GM23338 (cell line): ENCODE measurements at regions not wholly inside any gene's neighbourhood (a gene's known extent, or its start where the extent isn't known, plus 50 kb on each side); places are given as distances from the start of the nearest gene placed in this dataset.

Source experiments
- ATAC-seq: fragments of 200-7000 bp; cut with Tn5 transposase; 3 replicates; pipeline ENCODE4 v1.9.1; 2020
- DNase-seq: peaks from one replicate; pipeline ENCODE4 v3.0.0-alpha.2; 2015; ENCODE audit warnings: low spot score
- H2AFZ ChIP-seq: fragments of 200-600 bp; sonication (generic); 2 replicates; pipeline ENCODE4 v1.8.0; 2016; ENCODE audit warnings: antibody characterized with exemption, mild to moderate bottlenecking, moderate library complexity
- H3F3A ChIP-seq: fragments of 200-600 bp; sonication (generic); replicated peaks from 2 replicates; pipeline ENCODE4 v1.8.0; 2017; ENCODE audit warnings: antibody characterized with exemption, mixed run types, low read depth
- H3K27ac ChIP-seq: fragments of 200-600 bp; sonication (generic); 2 replicates; pipeline ENCODE4 v1.6.1; 2016; ENCODE audit warnings: low read depth
- H3K27me3 ChIP-seq: fragments of 200-600 bp; sonication (generic); 2 replicates; pipeline ENCODE4 v1.8.0; 2016; ENCODE audit warnings: mild to moderate bottlenecking, mixed run types, moderate library complexity; ENCODE audit not compliant: insufficient read depth
- H3K36me3 ChIP-seq: fragments of 200-600 bp; sonication (generic); 2 replicates; pipeline ENCODE4 v1.8.0; 2016; ENCODE audit warnings: mild to moderate bottlenecking; ENCODE audit not compliant: insufficient read depth
- H3K4me1 ChIP-seq: fragments of 200-600 bp; sonication (generic); 2 replicates; pipeline ENCODE4 v1.8.0; 2016; ENCODE audit warnings: mild to moderate bottlenecking, moderate library complexity; ENCODE audit not compliant: insufficient read depth
- H3K4me2 ChIP-seq: fragments of 200-600 bp; sonication (generic); 2 replicates; pipeline ENCODE4 v1.7.1; 2017; ENCODE audit warnings: mixed run types
- H3K4me3 ChIP-seq: fragments of 200-600 bp; sonication (generic); 2 replicates; pipeline ENCODE4 v1.6.1; 2016; ENCODE audit warnings: mixed run types
- H3K79me2 ChIP-seq: fragments of 200-600 bp; sonication (generic); replicated peaks from 2 replicates; pipeline ENCODE4 v1.8.0; 2017; ENCODE audit warnings: mild to moderate bottlenecking; ENCODE audit not compliant: insufficient read depth
- H3K9me2 ChIP-seq: fragments of 200-600 bp; sonication (generic); 2 replicates; pipeline ENCODE4 v1.8.0; 2017; ENCODE audit not compliant: insufficient read depth
- H4K20me1 ChIP-seq: fragments of 200-600 bp; sonication (generic); replicated peaks from 2 replicates; pipeline ENCODE4 v1.8.0; 2017; ENCODE audit warnings: mild to moderate bottlenecking; ENCODE audit not compliant: insufficient read depth
- H3K27ac Mint-ChIP-seq: 2 replicates; pipeline ENCODE4 v1.8.0; 2020; ENCODE audit warnings: inconsistent platforms, mild to moderate bottlenecking, moderate library complexity, mixed read lengths
- H3K27me3 Mint-ChIP-seq: 3 replicates; pipeline ENCODE4 v1.8.0; 2022; ENCODE audit warnings: low read depth, mild to moderate bottlenecking, moderate library complexity, mixed read lengths, inconsistent platforms; ENCODE audit not compliant: insufficient read depth, poor library complexity
- H3K36me3 Mint-ChIP-seq: 3 replicates; pipeline ENCODE4 v1.8.0; 2021; ENCODE audit warnings: low read depth, mild to moderate bottlenecking, inconsistent platforms, moderate library complexity, mixed read lengths
- H3K4me1 Mint-ChIP-seq: 3 replicates; pipeline ENCODE4 v1.8.0; 2020; ENCODE audit warnings: mild to moderate bottlenecking, inconsistent platforms, mixed read lengths
- H3K4me3 Mint-ChIP-seq: 3 replicates; pipeline ENCODE4 v1.8.0; 2021; ENCODE audit warnings: moderate library complexity, mild to moderate bottlenecking, inconsistent platforms, mixed read lengths
- H3K9me3 Mint-ChIP-seq: 3 replicates; pipeline ENCODE4 v1.8.0; 2020; ENCODE audit warnings: moderate library complexity, mild to moderate bottlenecking, inconsistent platforms, mixed read lengths
- CREB1 ChIP-seq: fragments of 250-450 bp; sonication (Bioruptor Pico); IDR thresholded peaks from 2 replicates; pipeline ENCODE4 v1.5.0; 2020; ENCODE audit warnings: low read depth, mild to moderate bottlenecking, moderate library complexity
- EZH2 ChIP-seq: fragments of 200-600 bp; sonication (generic); IDR thresholded peaks from one replicate; pipeline ENCODE4 v1.8.0; 2017; ENCODE audit warnings: antibody characterized with exemption, mild to moderate bottlenecking, low read depth; ENCODE audit not compliant: unreplicated experiment
- EZH2phosphoT487 ChIP-seq: fragments of 200-600 bp; sonication (generic); IDR thresholded peaks from one replicate; pipeline ENCODE4 v1.8.1; 2018; ENCODE audit warnings: antibody characterized with exemption; ENCODE audit not compliant: unreplicated experiment
- JUNB ChIP-seq: IDR thresholded peaks from one replicate; pipeline ENCODE4 v1.6.1; 2016; ENCODE audit warnings: antibody characterized with exemption; ENCODE audit not compliant: unreplicated experiment
- NANOG ChIP-seq: IDR thresholded peaks from 2 replicates; pipeline ENCODE4 v1.6.1; 2016; ENCODE audit warnings: antibody characterized with exemption, borderline replicate concordance
- POLR2AphosphoS5 ChIP-seq: IDR thresholded peaks from 2 replicates; pipeline ENCODE4 v1.6.1; 2016; ENCODE audit warnings: antibody characterized with exemption, low read depth
- ZNF114 ChIP-seq: fragments of 250-450 bp; sonication (Bioruptor Pico); IDR thresholded peaks from 2 replicates; pipeline ENCODE4 v1.5.0; 2020; ENCODE audit warnings: mild to moderate bottlenecking, moderate library complexity
- ZNF331 ChIP-seq: fragments of 250-450 bp; sonication (Bioruptor Pico); IDR thresholded peaks from 2 replicates; pipeline ENCODE4 v1.5.0; 2020; ENCODE audit warnings: low read depth, mild to moderate bottlenecking, moderate library complexity
- TF ChIP-seq, protein P1 (sequence below): IDR thresholded peaks from 2 replicates; pipeline ENCODE4 v1.6.1; 2016; ENCODE audit warnings: antibody characterized with exemption
- TF ChIP-seq, protein P2 (sequence below): IDR thresholded peaks from one replicate; pipeline ENCODE4 v1.6.1; 2018; ENCODE audit warnings: antibody characterized with exemption; ENCODE audit not compliant: unreplicated experiment

GRCh38 chr5:99929067-99929805 is 605.9 kb upstream of the FAM174A start:
- H3K4me1 Mint-ChIP-seq = no peaks in the 10 kb centered on the region
- Histone ChIP-seq H3K27ac (no peak overlapping the region), H3K4me3 (no peak overlapping the region), H3K27me3 (no peaks in the 10 kb centered on the region), H3K79me2 (no peaks in the 10 kb centered on the region), H3K36me3 (no peaks in the 10 kb centered on the region), H2AFZ (no peak overlapping the region), H4K20me1 (no peaks in the 10 kb centered on the region), H3F3A (no peaks in the 10 kb centered on the region), H3K9me2 (no peaks in the 10 kb centered on the region), H3K4me2 (no peak overlapping the region), H3K4me1 (no peaks in the 10 kb centered on the region)
- H3K27me3 Mint-ChIP-seq = peaks cover 1% of the 10 kb centered on the region
- H3K4me3 Mint-ChIP-seq = no peak overlapping the region
- no peak overlapping the region for H3K27ac Mint-ChIP-seq
- ATAC-seq (no peak), DNase-seq (no peak)
- peaks cover 10% of the 10 kb centered on the region; the same call in 2 of the 3 replicates for H3K9me3 Mint-ChIP-seq
- TF ChIP-seq ZNF331 (CRISPR knock-in tag) = no peak
- TF ChIP-seq EZH2 = no peak
- no peak for TF ChIP-seq POLR2AphosphoS5
- TF ChIP-seq, protein P1, sequence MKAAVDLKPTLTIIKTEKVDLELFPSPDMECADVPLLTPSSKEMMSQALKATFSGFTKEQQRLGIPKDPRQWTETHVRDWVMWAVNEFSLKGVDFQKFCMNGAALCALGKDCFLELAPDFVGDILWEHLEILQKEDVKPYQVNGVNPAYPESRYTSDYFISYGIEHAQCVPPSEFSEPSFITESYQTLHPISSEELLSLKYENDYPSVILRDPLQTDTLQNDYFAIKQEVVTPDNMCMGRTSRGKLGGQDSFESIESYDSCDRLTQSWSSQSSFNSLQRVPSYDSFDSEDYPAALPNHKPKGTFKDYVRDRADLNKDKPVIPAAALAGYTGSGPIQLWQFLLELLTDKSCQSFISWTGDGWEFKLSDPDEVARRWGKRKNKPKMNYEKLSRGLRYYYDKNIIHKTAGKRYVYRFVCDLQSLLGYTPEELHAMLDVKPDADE = no peak
- no peak for TF ChIP-seq JUNB
- TF ChIP-seq CREB1 = no peak
- no peak for TF ChIP-seq NANOG
- no peak for TF ChIP-seq EZH2phosphoT487
- no peak for TF ChIP-seq ZNF114 (CRISPR knock-in tag)
- H3K36me3 Mint-ChIP-seq = peaks cover 3% of the 10 kb centered on the region; the same call in 1 of the 3 replicates

- Histone ChIP-seq H3K9me2 (no peaks in the 10 kb centered on the region), H3F3A (no peaks in the 10 kb centered on the region), H3K79me2 (no peaks in the 10 kb centered on the region), H3K4me3 (no peak overlapping the region), H3K36me3 (no peaks in the 10 kb centered on the region), H4K20me1 (no peaks in the 10 kb centered on the region), H3K27ac (no peak overlapping the region), H2AFZ (no peak overlapping the region), H3K4me2 (no peak overlapping the region), H3K4me1 (no peaks in the 10 kb centered on the region), H3K27me3 (no peaks in the 10 kb centered on the region)
- peaks cover 3% of the 10 kb centered on the region; the same call in 1 of the 3 replicates for H3K36me3 Mint-ChIP-seq
- no peak overlapping the region for H3K4me3 Mint-ChIP-seq
- no peaks in the 10 kb centered on the region for H3K4me1 Mint-ChIP-seq
- H3K27ac Mint-ChIP-seq = no peak overlapping the region
- H3K9me3 Mint-ChIP-seq = peaks cover 10% of the 10 kb centered on the region; the same call in 2 of the 3 replicates
- DNase-seq (no peak), ATAC-seq (no peak)
- peaks cover 1% of the 10 kb centered on the region for H3K27me3 Mint-ChIP-seq
- TF ChIP-seq ZNF331 (CRISPR knock-in tag) (no peak), JUNB (no peak)
- TF ChIP-seq, protein P2, sequence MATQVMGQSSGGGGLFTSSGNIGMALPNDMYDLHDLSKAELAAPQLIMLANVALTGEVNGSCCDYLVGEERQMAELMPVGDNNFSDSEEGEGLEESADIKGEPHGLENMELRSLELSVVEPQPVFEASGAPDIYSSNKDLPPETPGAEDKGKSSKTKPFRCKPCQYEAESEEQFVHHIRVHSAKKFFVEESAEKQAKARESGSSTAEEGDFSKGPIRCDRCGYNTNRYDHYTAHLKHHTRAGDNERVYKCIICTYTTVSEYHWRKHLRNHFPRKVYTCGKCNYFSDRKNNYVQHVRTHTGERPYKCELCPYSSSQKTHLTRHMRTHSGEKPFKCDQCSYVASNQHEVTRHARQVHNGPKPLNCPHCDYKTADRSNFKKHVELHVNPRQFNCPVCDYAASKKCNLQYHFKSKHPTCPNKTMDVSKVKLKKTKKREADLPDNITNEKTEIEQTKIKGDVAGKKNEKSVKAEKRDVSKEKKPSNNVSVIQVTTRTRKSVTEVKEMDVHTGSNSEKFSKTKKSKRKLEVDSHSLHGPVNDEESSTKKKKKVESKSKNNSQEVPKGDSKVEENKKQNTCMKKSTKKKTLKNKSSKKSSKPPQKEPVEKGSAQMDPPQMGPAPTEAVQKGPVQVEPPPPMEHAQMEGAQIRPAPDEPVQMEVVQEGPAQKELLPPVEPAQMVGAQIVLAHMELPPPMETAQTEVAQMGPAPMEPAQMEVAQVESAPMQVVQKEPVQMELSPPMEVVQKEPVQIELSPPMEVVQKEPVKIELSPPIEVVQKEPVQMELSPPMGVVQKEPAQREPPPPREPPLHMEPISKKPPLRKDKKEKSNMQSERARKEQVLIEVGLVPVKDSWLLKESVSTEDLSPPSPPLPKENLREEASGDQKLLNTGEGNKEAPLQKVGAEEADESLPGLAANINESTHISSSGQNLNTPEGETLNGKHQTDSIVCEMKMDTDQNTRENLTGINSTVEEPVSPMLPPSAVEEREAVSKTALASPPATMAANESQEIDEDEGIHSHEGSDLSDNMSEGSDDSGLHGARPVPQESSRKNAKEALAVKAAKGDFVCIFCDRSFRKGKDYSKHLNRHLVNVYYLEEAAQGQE = no peak
Observed at GRCh38 chr5:99928490-99928889, 606.7 kb upstream of the FAM174A start.
